ENCODE measurements at regions not wholly inside any gene's neighbourhood (a gene's known extent, or its start where the extent isn't known, plus 50 kb on each side); places are given as distances from the start of the nearest gene placed in this dataset.

DNA sequence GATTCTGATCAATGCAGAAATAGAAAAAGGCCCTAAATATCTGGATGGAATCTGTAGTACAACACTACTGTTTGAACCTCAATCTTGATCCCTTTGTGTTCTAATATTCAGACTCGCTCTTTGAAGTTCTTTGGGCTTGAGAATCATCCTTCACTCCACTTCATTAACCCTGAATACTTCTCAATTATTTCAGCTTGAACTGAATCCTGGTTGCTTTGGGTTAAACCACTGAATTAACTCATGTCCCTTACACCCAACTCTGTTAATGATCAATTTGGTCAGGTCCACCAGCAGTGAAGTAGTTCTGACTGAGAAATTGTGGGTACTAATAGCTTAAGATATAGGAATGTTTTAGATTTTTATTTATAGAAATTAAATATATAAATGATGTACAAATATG lies 1707.2 kb upstream of the ACO1 start:
- H3K4me2 ChIP-seq (ENCODE audit: control insufficient read depth, extremely low read depth, insufficient read depth, low read depth, low read length): no peak overlapping the region
- FAIRE-seq: no peak

DNA sequence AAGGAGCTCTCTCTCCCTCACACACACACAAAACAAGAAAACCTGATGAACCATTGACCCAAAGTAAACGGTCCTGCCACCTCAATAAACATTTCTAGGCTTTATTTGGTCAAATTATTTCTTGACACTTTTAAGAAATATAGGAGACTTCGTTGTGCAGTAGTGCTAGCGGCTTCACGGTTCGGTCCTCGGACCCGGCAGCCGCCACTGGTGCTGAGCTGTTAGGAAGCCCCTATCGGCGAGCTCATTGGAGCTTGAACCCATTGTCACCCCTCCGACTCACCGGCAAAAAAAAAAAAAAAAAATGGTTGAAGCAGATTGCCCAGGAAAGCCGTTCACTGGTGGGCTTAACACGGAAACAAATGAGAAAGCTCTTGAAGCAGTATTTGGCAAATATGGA lies 1695.6 kb upstream of the ACO1 start:
- TF ChIP-seq, protein P1, sequence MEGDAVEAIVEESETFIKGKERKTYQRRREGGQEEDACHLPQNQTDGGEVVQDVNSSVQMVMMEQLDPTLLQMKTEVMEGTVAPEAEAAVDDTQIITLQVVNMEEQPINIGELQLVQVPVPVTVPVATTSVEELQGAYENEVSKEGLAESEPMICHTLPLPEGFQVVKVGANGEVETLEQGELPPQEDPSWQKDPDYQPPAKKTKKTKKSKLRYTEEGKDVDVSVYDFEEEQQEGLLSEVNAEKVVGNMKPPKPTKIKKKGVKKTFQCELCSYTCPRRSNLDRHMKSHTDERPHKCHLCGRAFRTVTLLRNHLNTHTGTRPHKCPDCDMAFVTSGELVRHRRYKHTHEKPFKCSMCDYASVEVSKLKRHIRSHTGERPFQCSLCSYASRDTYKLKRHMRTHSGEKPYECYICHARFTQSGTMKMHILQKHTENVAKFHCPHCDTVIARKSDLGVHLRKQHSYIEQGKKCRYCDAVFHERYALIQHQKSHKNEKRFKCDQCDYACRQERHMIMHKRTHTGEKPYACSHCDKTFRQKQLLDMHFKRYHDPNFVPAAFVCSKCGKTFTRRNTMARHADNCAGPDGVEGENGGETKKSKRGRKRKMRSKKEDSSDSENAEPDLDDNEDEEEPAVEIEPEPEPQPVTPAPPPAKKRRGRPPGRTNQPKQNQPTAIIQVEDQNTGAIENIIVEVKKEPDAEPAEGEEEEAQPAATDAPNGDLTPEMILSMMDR (optimal IDR thresholded peaks at IDR 0.05 in 1 of 3, IDR thresholded peaks at IDR 0.05 in 1 of 3, conservative IDR thresholded peaks at IDR 0.05 in 1 of 3; ENCODE audit: extremely low read depth in 1 of 3, insufficient read depth in 2 of 3, low read length in 3 of 3): no peak
- TF ChIP-seq EZH2 (IDR thresholded peaks at IDR 0.05; ENCODE audit: low read length): no peak
- Histone ChIP-seq H3K36me3 (ENCODE audit: control insufficient read depth in 2 of 2, extremely low read depth in 1 of 2, insufficient read depth in 2 of 2, low read length in 2 of 2) (no peaks in the 10 kb centered on the region), H3K27ac (ENCODE audit: control insufficient read depth, insufficient read depth, low read length) (no peak overlapping the region), H3K4me1 (ENCODE audit: control insufficient read depth, extremely low read depth, insufficient read depth, low read length) (no peaks in the 10 kb centered on the region), H4K20me1 (ENCODE audit: control insufficient read depth, extremely low read depth, insufficient read depth, low read length) (no peaks in the 10 kb centered on the region), H3K9me3 (ENCODE audit: control insufficient read depth, low read depth, low read length) (no peaks in the 10 kb centered on the region), H3K79me2 (ENCODE audit: control insufficient read depth, insufficient read depth, low read length) (no peaks in the 10 kb centered on the region), H3K4me3 (ENCODE audit: control insufficient read depth in 2 of 3, extremely low read depth in 1 of 3, insufficient read depth in 2 of 3, low read depth in 1 of 3, low read length in 3 of 3) (no peak overlapping the region), H3K27me3 (ENCODE audit: control insufficient read depth, extremely low read depth, insufficient read depth, low read length) (no peaks in the 10 kb centered on the region), H3K9me1 (ENCODE audit: control insufficient read depth, extremely low read depth, insufficient read depth, low read length) (no peaks in the 10 kb centered on the region), H2AFZ (ENCODE audit: control insufficient read depth, low read length) (no peak overlapping the region), H3K4me2 (ENCODE audit: control insufficient read depth, extremely low read depth, insufficient read depth, low read depth, low read length) (no peak overlapping the region), H3K9ac (ENCODE audit: control insufficient read depth, extremely low read depth, insufficient read depth, low read length) (no peak overlapping the region)
- DNase-seq (ENCODE audit: low read depth, low spot score) (no peak), FAIRE-seq (no peak)
- dilution Hi-C loops (cut with MboI; ENCODE audit: extremely low pct_ligation_motif_present, low sequenced_read_pairs): no loop called here

More for the DNA sequence above, 1707.2 kb upstream of the ACO1 start:
- dilution Hi-C loops (cut with MboI; ENCODE audit: extremely low pct_ligation_motif_present, low sequenced_read_pairs): no loop called here
- Histone ChIP-seq H3K4me3 (ENCODE audit: control insufficient read depth in 2 of 3, extremely low read depth in 1 of 3, insufficient read depth in 2 of 3, low read depth in 1 of 3, low read length in 3 of 3) (no peak overlapping the region), H3K27me3 (ENCODE audit: control insufficient read depth, extremely low read depth, insufficient read depth, low read length) (no peaks in the 10 kb centered on the region), H3K79me2 (ENCODE audit: control insufficient read depth, insufficient read depth, low read length) (no peaks in the 10 kb centered on the region), H3K9me3 (ENCODE audit: control insufficient read depth, low read depth, low read length) (no peaks in the 10 kb centered on the region), H3K9me1 (ENCODE audit: control insufficient read depth, extremely low read depth, insufficient read depth, low read length) (no peaks in the 10 kb centered on the region), H3K4me1 (ENCODE audit: control insufficient read depth, extremely low read depth, insufficient read depth, low read length) (no peaks in the 10 kb centered on the region), H3K9ac (ENCODE audit: control insufficient read depth, extremely low read depth, insufficient read depth, low read length) (no peak overlapping the region), H3K27ac (ENCODE audit: control insufficient read depth, insufficient read depth, low read length) (no peak overlapping the region), H3K36me3 (ENCODE audit: control insufficient read depth in 2 of 2, extremely low read depth in 1 of 2, insufficient read depth in 2 of 2, low read length in 2 of 2) (no peaks in the 10 kb centered on the region), H2AFZ (ENCODE audit: control insufficient read depth, low read length) (no peak overlapping the region), H4K20me1 (ENCODE audit: control insufficient read depth, extremely low read depth, insufficient read depth, low read length) (no peaks in the 10 kb centered on the region)
- no peak for DNase-seq (ENCODE audit: low read depth, low spot score)
- TF ChIP-seq, protein P1 (optimal IDR thresholded peaks at IDR 0.05 in 1 of 3, IDR thresholded peaks at IDR 0.05 in 1 of 3, conservative IDR thresholded peaks at IDR 0.05 in 1 of 3; ENCODE audit: extremely low read depth in 1 of 3, insufficient read depth in 2 of 3, low read length in 3 of 3): no peak
- no peak for TF ChIP-seq EZH2 (IDR thresholded peaks at IDR 0.05; ENCODE audit: low read length)

All from keratinocyte (primary cell).